OCI-LY1 (cell line): ENCODE measurements at regions not wholly inside any gene's neighbourhood (a gene's known extent, or its start where the extent isn't known, plus 50 kb on each side); places are given as distances from the start of the nearest gene placed in this dataset.

Experiments used
- EZH2 ChIP-seq: fragments of 200-600 bp; sonication (generic), shearing (Covaris generic); IDR thresholded peaks from 2 replicates; pipeline ENCODE4 v1.8.0; 2017; ENCODE audit warnings: borderline replicate concordance, mixed run types, mild to moderate bottlenecking, antibody characterized with exemption, low read length, moderate library complexity, mixed read lengths
- TF ChIP-seq, protein P1 (sequence below): fragments of 200-600 bp; sonication (generic), shearing (Covaris generic); IDR thresholded peaks from 2 replicates; pipeline ENCODE4 v1.5.1; 2017; ENCODE audit warnings: mild to moderate bottlenecking, antibody characterized with exemption, low read length, moderate library complexity, mixed read lengths

DNA sequence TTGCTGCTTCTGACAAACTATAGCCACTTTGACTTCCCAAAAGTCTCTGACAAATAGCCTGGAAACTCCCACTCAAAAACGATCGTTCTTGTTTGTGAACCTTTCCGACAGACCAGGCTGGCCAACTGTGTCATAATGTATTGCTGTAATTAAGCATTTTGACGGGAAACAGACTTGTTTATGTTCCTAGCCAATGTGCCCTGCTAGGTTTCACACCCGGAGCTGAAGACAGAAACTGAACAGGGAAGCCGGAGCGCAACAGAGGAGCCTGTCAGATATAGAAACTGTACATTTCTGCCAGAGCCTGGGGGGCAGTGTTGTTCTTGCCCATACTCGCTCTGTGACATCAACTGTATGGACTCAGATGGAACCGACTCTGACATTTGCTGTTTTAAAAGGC lies 55.3 kb upstream of the C7orf33 start:
- TF ChIP-seq, protein P1, sequence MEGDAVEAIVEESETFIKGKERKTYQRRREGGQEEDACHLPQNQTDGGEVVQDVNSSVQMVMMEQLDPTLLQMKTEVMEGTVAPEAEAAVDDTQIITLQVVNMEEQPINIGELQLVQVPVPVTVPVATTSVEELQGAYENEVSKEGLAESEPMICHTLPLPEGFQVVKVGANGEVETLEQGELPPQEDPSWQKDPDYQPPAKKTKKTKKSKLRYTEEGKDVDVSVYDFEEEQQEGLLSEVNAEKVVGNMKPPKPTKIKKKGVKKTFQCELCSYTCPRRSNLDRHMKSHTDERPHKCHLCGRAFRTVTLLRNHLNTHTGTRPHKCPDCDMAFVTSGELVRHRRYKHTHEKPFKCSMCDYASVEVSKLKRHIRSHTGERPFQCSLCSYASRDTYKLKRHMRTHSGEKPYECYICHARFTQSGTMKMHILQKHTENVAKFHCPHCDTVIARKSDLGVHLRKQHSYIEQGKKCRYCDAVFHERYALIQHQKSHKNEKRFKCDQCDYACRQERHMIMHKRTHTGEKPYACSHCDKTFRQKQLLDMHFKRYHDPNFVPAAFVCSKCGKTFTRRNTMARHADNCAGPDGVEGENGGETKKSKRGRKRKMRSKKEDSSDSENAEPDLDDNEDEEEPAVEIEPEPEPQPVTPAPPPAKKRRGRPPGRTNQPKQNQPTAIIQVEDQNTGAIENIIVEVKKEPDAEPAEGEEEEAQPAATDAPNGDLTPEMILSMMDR = peak; percentile 35; the same call in 1 of the 2 replicates
- no peak for TF ChIP-seq EZH2
